ENCODE measurements at regions not wholly inside any gene's neighbourhood (a gene's known extent, or its start where the extent isn't known, plus 50 kb on each side); places are given as distances from the start of the nearest gene placed in this dataset.

GRCh38 chr4:52410971-52411370, 248.1 kb downstream of the USP46 start:
- ATAC-seq, result no peak
- WGBS (ENCODE audit: insufficient coverage, low coverage, low lambda C conversion rate, missing lambda C conversion rate), result 69% methylated on average over 2 of the region's 3 CpGs

GRCh38 chr4:52420330-52420729, 238.8 kb downstream of the USP46 start:
- WGBS (ENCODE audit: insufficient coverage, low coverage, low lambda C conversion rate, missing lambda C conversion rate), result 78% methylated on average over 4 of the region's 5 CpGs
- H3K27ac ChIP-seq, result no peak overlapping the region
- ATAC-seq (peak in 1 of 4 donors; percentile 35), DNase-seq (no peak)
- H3K36me3 ChIP-seq, result no peaks in the 10 kb centered on the region
- no peak overlapping the region for H3K4me3 ChIP-seq
- no peaks in the 10 kb centered on the region for H3K27me3 ChIP-seq
- H3K4me1 ChIP-seq, result no peaks in the 10 kb centered on the region
- TF ChIP-seq POLR2A (IDR thresholded peaks at IDR 0.05), result no peak
- no peak for TF ChIP-seq CTCF (IDR thresholded peaks at IDR 0.05)
- intact Hi-C loops (cut with DNase I), result no loop called here
- no peaks in the 10 kb centered on the region for H3K9me3 ChIP-seq

More at GRCh38 chr4:52410971-52411370, 248.1 kb downstream of the USP46 start:
- no peaks in the 10 kb centered on the region for H3K4me1 ChIP-seq
- no peaks in the 10 kb centered on the region for H3K27me3 ChIP-seq
- H3K27ac ChIP-seq, result no peak overlapping the region
- TF ChIP-seq CTCF (IDR thresholded peaks at IDR 0.05) (no peak), POLR2A (IDR thresholded peaks at IDR 0.05) (no peak)
- no peaks in the 10 kb centered on the region for H3K9me3 ChIP-seq
- no peaks in the 10 kb centered on the region for H3K36me3 ChIP-seq
- intact Hi-C loops (cut with DNase I), result no loop called here
- no peak for DNase-seq
- H3K4me3 ChIP-seq, result no peak overlapping the region

- Histone ChIP-seq H3K9me3 (no peaks in the 10 kb centered on the region), H3K4me1 (no peaks in the 10 kb centered on the region), H3K4me3 (no peak overlapping the region), H3K27ac (no peak overlapping the region), H3K36me3 (no peaks in the 10 kb centered on the region), H3K27me3 (no peaks in the 10 kb centered on the region)
- DNase-seq (no peak), ATAC-seq (no peak)
- intact Hi-C loops (cut with DNase I), result no loop called here
- no peak for TF ChIP-seq CTCF (IDR thresholded peaks at IDR 0.05)
- TF ChIP-seq POLR2A (IDR thresholded peaks at IDR 0.05), result no peak
Measured at GRCh38 chr4:52421811-52422213, 237.3 kb downstream of the USP46 start.

GRCh38 chr4:52423967-52424366, 235.1 kb downstream of the USP46 start:
- intact Hi-C loops (cut with DNase I), result no loop called here
- WGBS (ENCODE audit: insufficient coverage, low coverage, low lambda C conversion rate, missing lambda C conversion rate), result 56% methylated on average over 4 of the region's 4 CpGs
- no peaks in the 10 kb centered on the region for H3K4me1 ChIP-seq
- H3K36me3 ChIP-seq, result no peaks in the 10 kb centered on the region
- H3K9me3 ChIP-seq, result no peaks in the 10 kb centered on the region
- TF ChIP-seq POLR2A (IDR thresholded peaks at IDR 0.05) (no peak), CTCF (IDR thresholded peaks at IDR 0.05) (no peak)
- no peak for DNase-seq
- no peaks in the 10 kb centered on the region for H3K27me3 ChIP-seq
- no peak overlapping the region for H3K27ac ChIP-seq
- no peak for ATAC-seq
- H3K4me3 ChIP-seq, result no peak overlapping the region

- Histone ChIP-seq H3K36me3 (no peaks in the 10 kb centered on the region), H3K27ac (no peak overlapping the region), H3K9me3 (no peaks in the 10 kb centered on the region), H3K27me3 (no peaks in the 10 kb centered on the region), H3K4me1 (no peaks in the 10 kb centered on the region), H3K4me3 (no peak overlapping the region)
- 57% methylated on average over 3 of the region's 3 CpGs for WGBS (ENCODE audit: insufficient coverage, low coverage, low lambda C conversion rate, missing lambda C conversion rate)
- intact Hi-C loops (cut with DNase I), result no loop called here
- TF ChIP-seq POLR2A (IDR thresholded peaks at IDR 0.05) (no peak), CTCF (IDR thresholded peaks at IDR 0.05) (no peak)
- DNase-seq, result no peak
- peak in 2 of 4 donors; percentile 20 to 25 for ATAC-seq
Measured at GRCh38 chr4:52425751-52426326, 233.3 kb downstream of the USP46 start.

All from right lobe of liver (tissue), 6 donors.